Rectal smooth muscle tissue (tissue), 1 donor: ENCODE measurements at regions not wholly inside any gene's neighbourhood (a gene's known extent, or its start where the extent isn't known, plus 50 kb on each side); places are given as distances from the start of the nearest gene placed in this dataset.

Source experiments
- H3K27ac ChIP-seq: one replicate; pipeline ENCODE4 v1.7.0; 2013; ENCODE audit warnings: low read depth, low read length, inconsistent platforms
- H3K27me3 ChIP-seq: one replicate; pipeline ENCODE4 v1.7.0; 2013; ENCODE audit warnings: low read length; ENCODE audit not compliant: control insufficient read depth, insufficient read depth
- H3K36me3 ChIP-seq: one replicate; pipeline ENCODE4 v1.7.0; 2013; ENCODE audit warnings: low read length; ENCODE audit not compliant: control insufficient read depth, insufficient read depth
- H3K4me1 ChIP-seq: one replicate; pipeline ENCODE4 v1.7.0; 2013; ENCODE audit warnings: low read length; ENCODE audit not compliant: control insufficient read depth, insufficient read depth
- H3K4me3 ChIP-seq: one replicate; pipeline ENCODE4 v1.7.0; 2013; ENCODE audit warnings: low read length
- H3K9ac ChIP-seq: one replicate; pipeline ENCODE4 v1.7.0; 2013; ENCODE audit warnings: low read length

- H3K4me1 ChIP-seq: no peaks in the 10 kb centered on the region
- no peak overlapping the region for H3K4me3 ChIP-seq
- H3K27ac ChIP-seq: no peak overlapping the region
- no peaks in the 10 kb centered on the region for H3K27me3 ChIP-seq
- H3K9ac ChIP-seq: no peak overlapping the region
- H3K36me3 ChIP-seq: no peaks in the 10 kb centered on the region
Measured at GRCh38 chr4:177222781-177223180, 86.9 kb upstream of the NEIL3 start.

GRCh38 chr4:177225605-177226004, 84.1 kb upstream of the NEIL3 start:
- H3K27ac ChIP-seq: no peak overlapping the region
- no peak overlapping the region for H3K4me3 ChIP-seq
- H3K4me1 ChIP-seq: no peaks in the 10 kb centered on the region
- no peak overlapping the region for H3K9ac ChIP-seq
- no peaks in the 10 kb centered on the region for H3K36me3 ChIP-seq
- H3K27me3 ChIP-seq: no peaks in the 10 kb centered on the region

- no peak overlapping the region for H3K27ac ChIP-seq
- H3K36me3 ChIP-seq: no peaks in the 10 kb centered on the region
- H3K27me3 ChIP-seq: no peaks in the 10 kb centered on the region
- H3K4me3 ChIP-seq: no peak overlapping the region
- H3K4me1 ChIP-seq: no peaks in the 10 kb centered on the region
- H3K9ac ChIP-seq: no peak overlapping the region
Measured at GRCh38 chr4:177227636-177228035, 82.0 kb upstream of the NEIL3 start.

- Histone ChIP-seq H3K27me3 (no peaks in the 10 kb centered on the region), H3K4me3 (no peak overlapping the region), H3K4me1 (no peaks in the 10 kb centered on the region), H3K27ac (no peak overlapping the region), H3K9ac (no peak overlapping the region), H3K36me3 (no peaks in the 10 kb centered on the region)
Measured at GRCh38 chr4:177228599-177228998, 81.1 kb upstream of the NEIL3 start.

- Histone ChIP-seq H3K4me3 (peak overlapping the region; percentile 44), H3K27me3 (no peaks in the 10 kb centered on the region), H3K36me3 (no peaks in the 10 kb centered on the region), H3K27ac (no peak overlapping the region), H3K4me1 (no peaks in the 10 kb centered on the region), H3K9ac (no peak overlapping the region)
Measured at GRCh38 chr4:177229331-177229730, 80.3 kb upstream of the NEIL3 start.

- no peaks in the 10 kb centered on the region for H3K36me3 ChIP-seq
- H3K4me1 ChIP-seq: no peaks in the 10 kb centered on the region
- H3K4me3 ChIP-seq: no peak overlapping the region
- H3K9ac ChIP-seq: no peak overlapping the region
- H3K27ac ChIP-seq: no peak overlapping the region
- H3K27me3 ChIP-seq: no peaks in the 10 kb centered on the region
Measured at GRCh38 chr4:177232473-177232872, 77.2 kb upstream of the NEIL3 start.

- Histone ChIP-seq H3K4me1 (no peaks in the 10 kb centered on the region), H3K9ac (no peak overlapping the region), H3K27ac (no peak overlapping the region), H3K36me3 (no peaks in the 10 kb centered on the region), H3K4me3 (no peak overlapping the region), H3K27me3 (no peaks in the 10 kb centered on the region)
Measured at GRCh38 chr4:177235026-177235425, 74.6 kb upstream of the NEIL3 start.

- Histone ChIP-seq H3K27ac (no peak overlapping the region), H3K4me1 (no peaks in the 10 kb centered on the region), H3K9ac (no peak overlapping the region), H3K36me3 (no peaks in the 10 kb centered on the region), H3K4me3 (no peak overlapping the region), H3K27me3 (no peaks in the 10 kb centered on the region)
Measured at GRCh38 chr4:177236886-177237285, 72.8 kb upstream of the NEIL3 start.

GRCh38 chr4:177237291-177237690, 72.4 kb upstream of the NEIL3 start:
- H3K36me3 ChIP-seq: no peaks in the 10 kb centered on the region
- no peak overlapping the region for H3K9ac ChIP-seq
- H3K27me3 ChIP-seq: no peaks in the 10 kb centered on the region
- H3K4me1 ChIP-seq: no peaks in the 10 kb centered on the region
- H3K4me3 ChIP-seq: no peak overlapping the region
- no peak overlapping the region for H3K27ac ChIP-seq

- no peak overlapping the region for H3K9ac ChIP-seq
- H3K4me1 ChIP-seq: no peaks in the 10 kb centered on the region
- H3K4me3 ChIP-seq: no peak overlapping the region
- H3K27ac ChIP-seq: no peak overlapping the region
- H3K36me3 ChIP-seq: no peaks in the 10 kb centered on the region
- no peaks in the 10 kb centered on the region for H3K27me3 ChIP-seq
Measured at GRCh38 chr4:177239477-177239876, 70.2 kb upstream of the NEIL3 start.

- H3K4me1 ChIP-seq: no peaks in the 10 kb centered on the region
- no peak overlapping the region for H3K9ac ChIP-seq
- no peak overlapping the region for H3K27ac ChIP-seq
- H3K36me3 ChIP-seq: no peaks in the 10 kb centered on the region
- H3K27me3 ChIP-seq: no peaks in the 10 kb centered on the region
- no peak overlapping the region for H3K4me3 ChIP-seq
Measured at GRCh38 chr4:177239878-177240277, 69.8 kb upstream of the NEIL3 start.

- H3K4me3 ChIP-seq: no peak overlapping the region
- H3K9ac ChIP-seq: no peak overlapping the region
- H3K36me3 ChIP-seq: no peaks in the 10 kb centered on the region
- H3K27ac ChIP-seq: no peak overlapping the region
- no peaks in the 10 kb centered on the region for H3K4me1 ChIP-seq
- H3K27me3 ChIP-seq: no peaks in the 10 kb centered on the region
Measured at GRCh38 chr4:177242651-177243286, 66.9 kb upstream of the NEIL3 start.
